ENCODE measurements at regions not wholly inside any gene's neighbourhood (a gene's known extent, or its start where the extent isn't known, plus 50 kb on each side); places are given as distances from the start of the nearest gene placed in this dataset.

DNA sequence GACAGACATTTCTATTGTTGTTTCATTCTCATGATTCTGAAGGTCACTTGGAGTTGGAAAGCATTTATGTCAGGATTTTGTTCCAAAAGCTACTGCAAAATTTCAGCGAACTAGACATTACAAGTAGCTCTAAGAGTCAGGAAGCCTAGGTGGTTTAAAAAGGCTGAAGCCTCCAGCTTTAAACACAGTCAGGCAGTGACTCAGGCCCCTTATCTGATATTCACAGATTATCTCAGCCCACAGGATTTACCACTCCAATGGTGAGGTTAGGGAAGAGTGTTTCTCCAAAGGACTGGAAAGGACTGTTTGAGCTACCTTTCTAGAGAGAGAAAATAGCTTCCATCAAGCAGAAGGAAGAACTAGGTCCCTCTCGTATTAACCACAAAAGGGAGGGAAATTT, 624.4 kb upstream of the C16orf82 start:
- TF ChIP-seq, protein P1, sequence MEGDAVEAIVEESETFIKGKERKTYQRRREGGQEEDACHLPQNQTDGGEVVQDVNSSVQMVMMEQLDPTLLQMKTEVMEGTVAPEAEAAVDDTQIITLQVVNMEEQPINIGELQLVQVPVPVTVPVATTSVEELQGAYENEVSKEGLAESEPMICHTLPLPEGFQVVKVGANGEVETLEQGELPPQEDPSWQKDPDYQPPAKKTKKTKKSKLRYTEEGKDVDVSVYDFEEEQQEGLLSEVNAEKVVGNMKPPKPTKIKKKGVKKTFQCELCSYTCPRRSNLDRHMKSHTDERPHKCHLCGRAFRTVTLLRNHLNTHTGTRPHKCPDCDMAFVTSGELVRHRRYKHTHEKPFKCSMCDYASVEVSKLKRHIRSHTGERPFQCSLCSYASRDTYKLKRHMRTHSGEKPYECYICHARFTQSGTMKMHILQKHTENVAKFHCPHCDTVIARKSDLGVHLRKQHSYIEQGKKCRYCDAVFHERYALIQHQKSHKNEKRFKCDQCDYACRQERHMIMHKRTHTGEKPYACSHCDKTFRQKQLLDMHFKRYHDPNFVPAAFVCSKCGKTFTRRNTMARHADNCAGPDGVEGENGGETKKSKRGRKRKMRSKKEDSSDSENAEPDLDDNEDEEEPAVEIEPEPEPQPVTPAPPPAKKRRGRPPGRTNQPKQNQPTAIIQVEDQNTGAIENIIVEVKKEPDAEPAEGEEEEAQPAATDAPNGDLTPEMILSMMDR (IDR thresholded peaks at IDR 0.05; ENCODE audit: borderline replicate concordance, extremely low read depth, low read length, poor library complexity, severe bottlenecking): no peak
- no peak for TF ChIP-seq EZH2 (IDR thresholded peaks at IDR 0.05; ENCODE audit: borderline replicate concordance, low read depth, low read length, severe bottlenecking)

Data from DND-41 (cell line).